Fibroblast of upper back skin (primary cell): ENCODE measurements at regions not wholly inside any gene's neighbourhood (a gene's known extent, or its start where the extent isn't known, plus 50 kb on each side); places are given as distances from the start of the nearest gene placed in this dataset.

ENCODE experiments used
- DNase-seq: peaks from one replicate; pipeline ENCODE4 v3.0.0-alpha.2; 2013

DNA sequence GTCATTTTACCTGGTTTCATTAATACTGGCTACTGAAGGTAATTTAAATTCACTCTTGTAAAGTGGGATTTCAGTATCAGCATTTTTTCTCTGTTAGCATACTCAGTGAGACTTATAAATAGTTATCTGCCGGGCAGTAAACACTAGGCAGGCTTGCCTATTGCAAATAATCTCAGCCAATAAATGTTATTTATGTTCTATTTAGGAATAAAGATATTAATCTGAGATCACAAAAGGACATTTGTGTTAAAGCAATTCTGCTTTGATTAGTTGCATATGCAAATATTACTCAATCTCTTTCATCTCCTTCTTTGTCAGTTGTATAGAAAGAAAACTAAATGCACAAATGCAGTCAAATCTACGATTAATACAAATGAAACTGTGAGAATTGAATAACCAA, 827.8 kb downstream of the TLE4 start:
- DNase-seq, result no peak

DNA sequence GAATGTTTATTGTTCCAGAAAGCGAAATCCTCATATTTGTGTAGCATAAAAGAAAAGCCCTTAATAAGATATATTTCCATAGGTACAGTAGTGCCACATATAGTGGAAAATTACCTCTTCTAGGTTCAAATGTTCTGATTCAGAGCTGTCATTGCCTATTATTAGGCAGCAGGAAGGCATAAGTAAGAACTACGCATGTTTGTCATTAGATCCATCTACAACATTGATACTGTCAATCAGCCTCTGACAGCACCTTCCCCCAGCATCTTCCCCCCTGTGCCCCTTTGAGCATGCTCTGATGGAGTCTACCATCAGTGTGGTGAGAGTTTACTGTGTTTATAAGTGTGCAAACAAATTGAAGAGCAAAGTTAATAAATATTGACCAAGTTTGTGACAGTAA, 816.1 kb downstream of the TLE4 start:
- no peak for DNase-seq

DNA sequence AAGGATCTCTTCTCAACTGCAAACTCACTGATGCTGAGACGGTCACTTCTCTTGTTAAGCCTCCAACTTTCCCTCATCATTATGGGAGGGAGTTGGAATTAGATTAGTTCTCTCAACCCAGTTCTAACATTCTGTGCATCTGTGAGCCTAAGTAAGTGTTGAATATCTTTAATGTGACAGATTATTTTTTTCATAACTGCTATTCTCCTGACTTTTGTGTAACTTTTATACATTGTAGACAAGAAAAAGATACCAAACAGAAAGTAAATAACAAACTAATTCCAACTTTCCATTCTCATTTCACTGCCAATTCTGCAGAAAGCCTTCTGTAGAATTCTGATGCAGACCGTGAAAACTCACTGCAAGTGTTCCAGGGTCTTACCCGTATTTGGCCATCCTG, 813.5 kb downstream of the TLE4 start:
- DNase-seq, result no peak

DNA sequence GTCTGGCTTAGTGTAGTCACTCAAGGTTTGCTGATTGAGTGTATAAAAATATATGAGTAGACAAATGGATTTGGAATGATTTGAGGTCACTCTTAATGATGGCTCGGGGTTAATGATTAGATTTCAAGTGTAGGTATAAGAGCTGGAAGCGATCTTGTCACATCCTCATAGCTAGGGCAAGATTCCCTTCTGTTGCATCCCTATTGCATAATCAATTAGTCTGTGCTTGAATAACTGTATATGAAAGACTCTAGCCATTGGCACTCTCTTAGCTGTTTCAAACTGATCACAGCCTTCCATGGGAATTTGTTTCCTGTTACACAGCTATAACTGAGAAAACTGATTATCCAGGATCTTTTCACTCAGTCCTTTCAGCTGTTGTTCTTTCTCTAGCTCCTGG, 811.6 kb downstream of the TLE4 start:
- no peak for DNase-seq

DNA sequence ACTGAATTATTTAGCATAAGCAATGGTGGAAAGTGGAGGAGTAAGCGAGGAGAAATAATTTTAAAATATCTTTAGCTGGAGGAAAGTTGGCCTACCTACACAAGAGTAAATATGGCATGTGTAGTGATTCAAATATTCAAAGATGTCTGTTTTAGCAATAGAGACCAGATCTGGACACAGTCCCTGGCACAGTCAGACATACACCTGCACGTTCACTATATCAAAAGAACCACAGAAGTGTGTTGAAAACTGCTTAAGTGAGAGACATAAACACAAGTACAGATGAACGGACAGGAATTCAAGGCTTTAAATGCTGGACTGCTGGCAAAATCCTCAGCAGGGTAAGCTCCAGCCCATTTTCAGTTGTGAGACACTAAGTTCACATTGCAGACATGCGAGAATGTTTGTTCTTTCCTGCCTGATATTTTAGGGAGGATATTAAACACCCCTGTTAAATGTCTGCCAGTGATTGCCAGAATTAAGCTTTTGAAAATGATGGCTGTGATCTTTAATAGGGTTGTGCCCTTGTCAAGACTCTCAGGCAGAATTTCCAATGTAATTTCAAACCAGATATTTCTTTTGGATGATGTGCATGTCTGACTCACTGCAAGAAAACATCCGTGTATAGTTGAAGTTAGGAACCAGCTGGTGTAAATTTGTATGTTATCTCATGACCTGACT, 810.6 kb downstream of the TLE4 start:
- DNase-seq, result peak; percentile 6

DNA sequence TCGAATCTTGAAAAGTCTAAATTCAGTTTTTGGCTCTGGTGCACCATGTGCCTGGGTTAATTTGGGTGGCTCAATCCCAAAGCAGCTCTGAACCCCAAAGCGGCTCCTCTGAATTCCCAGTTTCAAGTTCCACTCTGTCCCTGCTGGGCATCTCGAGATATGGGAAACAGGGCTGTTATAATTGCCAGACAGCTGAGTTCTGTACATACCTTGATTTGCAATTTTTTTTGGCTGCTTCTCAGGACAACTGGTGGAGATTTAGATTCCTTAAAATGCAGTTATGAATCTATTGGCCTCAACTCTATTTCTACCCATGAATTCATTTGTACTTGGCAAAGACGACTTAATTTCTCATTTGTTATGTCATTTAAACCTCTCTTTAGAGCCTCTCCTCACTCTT, 808.5 kb downstream of the TLE4 start:
- no peak for DNase-seq

DNA sequence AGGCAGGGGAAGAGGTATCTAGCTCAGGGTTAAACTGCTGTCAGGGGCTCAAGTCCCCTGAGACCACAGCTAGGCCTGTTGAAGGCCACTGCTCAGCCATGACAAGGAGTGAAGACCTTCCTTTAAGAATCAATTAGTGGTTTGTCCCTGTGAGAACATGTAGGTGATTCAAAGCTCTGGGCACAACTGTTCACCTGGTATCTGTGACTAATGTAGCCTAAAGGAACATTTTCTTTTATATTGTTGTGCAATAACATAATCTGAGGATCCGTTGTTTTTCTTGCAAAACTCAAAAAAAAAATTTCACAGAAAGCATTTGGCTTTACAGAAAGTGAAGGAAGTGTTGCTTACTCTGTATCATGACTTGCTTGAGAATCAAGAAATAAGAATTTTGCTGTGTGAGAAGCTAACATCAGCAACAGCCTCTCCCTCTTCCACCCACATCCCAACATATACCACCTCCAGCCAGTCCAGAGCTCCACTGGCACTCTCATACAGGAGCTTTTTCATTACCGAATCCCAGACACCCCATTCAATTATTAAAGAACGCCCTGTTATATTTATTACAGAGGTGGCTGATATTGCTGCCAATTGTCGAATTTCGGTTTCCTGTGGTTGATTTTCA, 807.0 kb downstream of the TLE4 start:
- DNase-seq, result no peak

DNA sequence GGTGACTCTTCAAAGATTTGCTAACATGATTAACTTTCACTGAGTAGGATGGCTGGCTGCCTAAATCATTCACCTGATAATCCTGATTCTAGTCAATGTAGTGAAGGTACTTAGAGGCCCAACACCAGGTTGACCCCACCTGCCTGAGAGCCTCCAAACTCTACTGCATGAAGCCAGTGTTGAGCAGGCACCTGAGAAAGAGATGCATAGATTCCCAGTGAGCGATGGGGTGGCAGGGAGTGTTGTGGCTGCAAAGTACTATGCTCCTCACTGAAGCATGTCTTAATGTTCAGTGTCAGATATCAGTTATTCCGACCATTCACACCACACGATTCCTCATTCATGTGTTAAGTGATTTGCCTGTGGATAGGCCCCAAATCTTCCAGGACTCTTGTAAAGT, 804.4 kb downstream of the TLE4 start:
- DNase-seq, result no peak

DNA sequence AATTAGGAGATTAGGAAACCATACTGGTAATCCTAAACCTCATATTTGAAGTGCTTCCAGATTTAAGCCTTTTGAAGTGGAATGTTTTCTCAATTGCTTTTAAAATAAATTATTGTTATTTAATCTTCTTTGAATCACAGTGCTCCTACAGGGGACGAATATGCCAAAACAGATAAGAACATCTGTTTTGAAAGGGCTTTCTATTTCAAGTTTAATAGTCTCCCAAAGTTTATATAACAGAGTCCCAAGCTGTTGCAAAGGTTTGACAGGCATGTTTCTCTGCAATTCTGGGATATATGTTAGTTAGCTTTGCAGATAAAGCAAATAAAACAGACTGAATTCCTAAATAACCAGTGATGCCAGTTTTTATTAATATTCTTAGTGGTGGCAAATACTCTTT, 803.7 kb downstream of the TLE4 start:
- DNase-seq, result no peak

DNA sequence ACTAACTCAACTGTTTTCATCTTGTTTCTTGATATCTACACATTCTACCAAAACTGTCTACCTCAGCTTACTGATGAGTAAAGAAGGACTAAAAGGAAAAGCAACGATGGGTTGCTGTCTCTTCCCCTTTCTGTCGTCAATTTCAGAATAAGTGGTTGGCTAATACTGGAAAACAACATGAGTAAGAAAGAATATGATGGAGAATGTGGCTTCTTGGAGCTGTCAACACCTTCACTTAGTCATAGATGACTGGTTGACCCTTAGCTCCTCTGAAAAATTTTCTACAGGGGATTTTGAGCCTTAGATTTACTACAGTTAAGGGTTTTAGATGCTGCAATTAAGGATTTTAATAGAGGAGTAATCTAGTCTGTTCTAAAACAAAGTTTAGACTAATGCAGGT, 797.9 kb downstream of the TLE4 start:
- DNase-seq, result peak; percentile 66

DNA sequence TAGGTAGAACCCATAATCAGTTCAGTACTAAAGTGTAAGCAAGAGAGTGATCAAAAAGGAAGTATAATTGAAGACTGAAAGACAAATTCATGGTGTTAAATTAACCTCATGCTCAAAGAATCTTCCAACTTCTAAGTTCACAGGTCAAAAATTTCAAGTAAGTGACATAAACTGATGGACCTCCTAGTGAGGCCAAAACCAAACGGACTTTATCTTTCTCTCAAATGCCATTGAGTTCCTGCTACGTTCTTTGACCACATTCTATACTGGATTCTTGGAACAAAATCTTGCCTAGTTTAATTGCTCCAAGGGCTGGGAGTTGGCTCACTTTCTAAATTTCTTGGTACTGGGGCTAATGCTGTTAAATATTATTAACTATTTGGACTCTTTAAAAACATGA, 794.9 kb downstream of the TLE4 start:
- no peak for DNase-seq

DNA sequence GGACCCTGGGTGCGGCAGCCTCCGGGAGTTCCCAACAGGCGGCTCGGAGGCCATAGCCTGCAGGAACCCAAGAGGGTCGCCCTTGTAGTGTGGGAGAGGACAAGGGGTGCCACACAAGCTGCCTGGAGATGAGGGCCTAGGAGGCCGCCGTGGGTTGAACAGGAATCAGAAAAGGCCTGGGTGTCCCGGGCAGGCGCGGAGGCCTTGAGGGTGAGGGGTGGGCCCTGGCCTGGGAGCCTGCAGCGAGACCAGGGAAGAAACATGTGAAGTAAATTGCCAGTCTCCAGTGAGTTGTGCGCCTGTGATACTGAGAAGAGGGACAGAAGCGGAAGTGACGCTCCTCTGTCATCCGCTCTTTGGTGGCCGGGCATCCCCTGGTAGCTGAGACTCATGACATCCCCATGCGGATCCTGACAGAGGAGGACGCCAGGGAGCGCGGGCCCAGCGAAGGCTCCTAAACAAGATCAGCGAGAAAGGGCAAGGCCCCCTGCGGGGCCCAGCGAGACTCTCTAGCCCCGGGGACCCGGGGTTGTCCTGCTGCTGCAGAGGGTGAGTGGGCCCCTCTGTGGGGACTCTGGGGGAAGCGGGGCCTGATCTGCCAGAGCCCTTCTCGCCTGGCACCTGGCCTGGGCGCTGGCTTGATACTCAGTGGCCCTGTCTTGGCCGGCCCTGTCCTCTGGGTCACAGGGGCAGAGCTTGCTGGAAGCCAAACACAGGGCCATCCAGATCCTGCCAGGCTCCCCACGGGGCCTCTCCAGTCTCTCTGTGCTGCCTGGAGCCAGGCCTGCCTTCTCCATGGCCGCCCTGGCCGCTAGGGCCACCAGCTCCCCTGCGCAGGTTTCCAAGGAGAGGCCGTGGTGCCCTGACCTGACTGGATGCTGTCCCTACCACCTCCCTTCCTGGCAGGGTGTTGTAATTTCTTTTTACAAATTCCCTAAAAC, 788.4 kb downstream of the TLE4 start:
- DNase-seq, result no peak

DNA sequence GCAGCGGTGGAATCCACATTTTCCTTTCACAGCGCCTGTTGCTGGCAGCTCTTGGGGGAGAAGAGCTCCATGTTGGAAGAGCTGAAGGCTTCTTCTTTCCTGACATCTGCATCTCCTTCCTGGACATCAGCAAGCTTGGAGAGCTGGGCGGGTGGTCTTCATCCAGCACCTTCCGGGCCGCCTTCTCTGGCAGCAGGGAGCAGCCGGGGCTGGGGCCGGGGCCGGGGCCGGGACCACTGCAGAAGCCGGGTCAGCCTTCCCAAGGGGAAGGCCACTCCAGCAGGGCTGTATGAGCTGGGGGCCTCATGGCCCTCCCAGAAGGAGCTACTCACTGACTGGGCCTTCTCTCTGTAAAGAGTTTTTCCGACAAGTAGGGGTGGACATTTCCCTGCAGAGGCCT, 787.5 kb downstream of the TLE4 start:
- DNase-seq, result no peak

DNA sequence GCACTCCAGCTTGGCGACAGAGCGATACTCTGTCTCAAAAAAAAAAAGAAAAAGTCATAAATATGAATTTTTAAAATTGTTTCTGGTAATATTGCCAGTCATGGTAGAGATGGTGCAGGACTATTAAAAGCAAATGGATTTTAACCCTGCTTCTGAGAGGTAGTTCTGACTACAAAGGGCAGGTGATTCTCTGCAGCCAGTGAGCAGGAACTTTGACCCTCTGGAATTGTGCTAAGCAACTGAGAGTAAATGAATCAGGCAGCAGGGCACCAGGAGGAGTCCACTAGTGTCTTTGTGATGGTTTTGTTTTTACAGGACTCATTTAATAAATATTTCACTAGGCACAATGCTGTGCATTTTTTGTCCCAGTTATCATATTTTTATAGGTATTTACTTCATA, 781.2 kb downstream of the TLE4 start:
- no peak for DNase-seq

DNA sequence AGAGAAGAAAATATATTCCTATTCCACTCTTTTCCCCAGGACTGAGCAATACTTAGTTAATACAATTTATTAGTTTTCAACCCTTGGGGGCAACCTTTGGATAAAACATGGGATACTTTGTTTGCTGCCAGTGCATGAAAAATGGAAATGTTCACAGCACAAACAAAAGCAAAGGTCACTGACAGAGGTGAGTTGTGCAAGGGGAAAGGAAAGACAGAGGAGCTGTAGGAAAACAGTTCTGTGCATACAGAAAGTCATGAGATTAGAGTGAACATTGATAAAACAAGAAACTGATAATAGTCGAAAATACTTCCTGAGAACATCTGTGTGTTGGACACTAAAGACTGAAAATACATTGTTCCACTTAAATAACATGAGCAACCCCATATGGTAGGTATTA, 779.8 kb downstream of the TLE4 start:
- no peak for DNase-seq

DNA sequence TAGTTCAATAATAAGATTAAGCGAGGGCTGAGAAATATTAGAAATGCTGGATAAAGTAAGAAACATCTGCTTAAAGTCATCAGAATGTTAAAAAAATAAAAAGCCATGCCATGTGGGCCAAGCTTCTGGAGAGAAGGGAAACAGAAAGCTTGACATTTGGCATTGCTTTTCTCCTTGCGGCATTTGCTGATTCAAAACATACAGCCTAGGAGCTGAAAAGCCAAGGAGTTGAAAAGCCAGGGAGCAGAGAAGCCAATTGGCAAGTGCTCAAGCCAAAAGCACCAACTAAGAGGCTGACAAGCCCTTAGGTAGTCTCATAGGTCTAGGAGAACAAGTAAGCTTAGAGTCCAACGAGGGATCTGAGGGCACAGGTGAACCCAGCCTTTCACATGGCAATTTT, 754.3 kb downstream of the TLE4 start:
- no peak for DNase-seq

DNA sequence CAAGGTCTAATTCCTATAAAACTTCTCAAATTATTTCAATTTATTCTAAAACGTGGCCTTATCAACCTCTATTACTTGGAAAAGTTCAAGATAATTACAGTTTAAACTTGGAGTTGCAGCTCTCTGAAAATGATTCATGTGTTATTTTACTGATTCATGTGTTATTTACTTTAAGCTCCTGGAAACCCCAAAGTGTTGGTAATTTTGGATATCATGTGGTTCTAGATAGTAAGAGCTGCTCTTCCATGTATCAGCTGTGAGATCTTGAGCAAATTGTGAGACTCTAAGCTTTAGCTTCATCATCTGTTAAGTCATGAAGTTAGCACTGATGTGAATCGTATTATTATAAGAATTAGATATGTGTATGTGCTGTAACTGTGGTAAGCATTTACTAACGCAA, 749.2 kb downstream of the TLE4 start:
- DNase-seq, result peak; percentile 12

DNA sequence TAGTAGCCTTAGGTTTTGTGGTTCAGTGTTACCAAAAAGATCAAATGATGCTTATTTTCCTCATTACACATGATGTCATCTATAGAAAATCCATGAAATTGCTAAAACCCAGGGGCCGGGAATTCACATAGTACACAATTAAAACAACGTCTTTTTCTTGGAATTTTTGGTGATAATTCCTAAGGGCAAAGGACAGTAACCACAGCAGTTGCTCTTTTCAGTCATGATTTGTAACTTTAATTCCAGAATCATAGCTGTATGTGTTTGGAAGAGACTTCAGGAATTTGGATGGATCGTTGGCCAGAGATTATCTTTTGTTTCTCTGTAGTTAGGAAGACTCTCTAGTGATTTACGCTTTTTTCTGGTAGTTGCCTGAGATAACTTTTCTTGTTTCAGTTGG, 748.7 kb downstream of the TLE4 start:
- DNase-seq, result peak; percentile 9

DNA sequence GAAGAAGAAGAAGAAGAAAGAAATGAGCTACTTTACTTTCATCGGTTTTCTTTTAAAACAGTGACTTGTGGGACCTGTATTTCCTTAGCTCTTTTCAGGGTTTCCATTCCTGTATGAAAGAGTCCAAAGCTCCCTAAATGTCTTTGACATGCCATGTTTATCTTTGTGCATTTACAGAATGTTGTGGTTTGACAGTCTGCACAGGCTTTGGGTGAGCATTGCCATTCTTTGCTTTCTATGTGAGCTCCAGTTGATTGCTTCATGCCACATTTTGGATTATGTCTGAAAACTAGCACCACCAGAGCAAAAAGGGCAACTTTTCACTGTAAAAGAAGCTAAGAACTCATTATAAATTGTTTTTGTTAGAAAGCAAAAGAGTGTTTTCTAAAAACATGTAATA, 733.4 kb downstream of the TLE4 start:
- DNase-seq, result no peak

DNA sequence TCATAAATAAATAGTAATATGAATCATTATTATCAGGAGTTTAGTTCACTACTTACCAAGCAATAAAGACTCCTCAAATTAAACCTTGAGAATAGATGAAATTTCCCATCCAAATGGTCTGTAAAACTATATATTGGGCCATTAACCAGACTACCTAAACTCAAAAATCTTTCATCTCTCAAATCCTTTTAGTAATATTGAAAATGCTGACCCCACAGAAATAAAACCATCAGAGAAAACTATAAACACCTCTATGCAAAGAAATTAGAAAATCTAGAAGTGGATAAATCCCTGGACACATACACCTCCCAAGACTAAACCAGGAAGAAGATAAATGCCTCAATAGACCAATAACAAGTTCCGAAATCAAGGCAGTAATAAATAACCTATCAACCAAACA, 723.2 kb downstream of the TLE4 start:
- no peak for DNase-seq

DNA sequence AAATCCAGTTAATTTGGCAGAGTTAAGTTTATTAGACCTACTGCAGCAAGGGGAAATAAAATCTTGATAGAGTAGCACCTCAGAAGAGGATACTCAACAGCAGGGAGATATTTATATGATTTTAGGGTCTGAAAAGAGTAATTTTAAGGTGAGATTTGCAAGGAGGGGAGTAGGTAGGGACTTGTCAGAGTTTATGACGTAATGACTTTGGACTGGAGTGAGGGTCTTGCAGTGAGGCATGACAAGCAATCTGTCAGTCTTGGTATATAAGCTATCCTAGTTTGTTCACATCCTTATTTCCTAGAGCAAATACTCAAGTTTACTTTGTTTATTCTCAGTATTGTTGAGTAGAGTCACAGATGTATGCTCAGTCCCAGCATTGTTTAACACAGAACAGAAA, 722.6 kb downstream of the TLE4 start:
- no peak for DNase-seq

DNA sequence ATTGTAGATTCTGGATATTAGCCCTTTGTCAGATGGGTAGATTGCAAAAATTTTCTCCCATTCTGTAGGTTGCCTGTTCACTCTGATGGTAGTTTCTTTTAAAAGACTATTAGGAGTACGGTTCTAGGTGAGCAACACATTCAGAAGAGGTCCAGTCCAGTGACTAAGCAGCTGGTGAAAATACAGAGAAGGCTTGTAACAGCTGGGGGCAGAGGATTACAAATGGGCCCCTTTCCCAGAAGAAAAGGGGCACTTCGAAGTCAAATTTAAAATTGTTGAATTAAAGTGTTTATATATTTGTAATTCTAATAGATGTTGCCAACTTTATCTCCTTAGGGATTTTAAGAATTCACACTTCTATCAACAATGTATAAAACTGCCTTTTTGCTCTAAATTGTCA, 720.5 kb downstream of the TLE4 start:
- no peak for DNase-seq

DNA sequence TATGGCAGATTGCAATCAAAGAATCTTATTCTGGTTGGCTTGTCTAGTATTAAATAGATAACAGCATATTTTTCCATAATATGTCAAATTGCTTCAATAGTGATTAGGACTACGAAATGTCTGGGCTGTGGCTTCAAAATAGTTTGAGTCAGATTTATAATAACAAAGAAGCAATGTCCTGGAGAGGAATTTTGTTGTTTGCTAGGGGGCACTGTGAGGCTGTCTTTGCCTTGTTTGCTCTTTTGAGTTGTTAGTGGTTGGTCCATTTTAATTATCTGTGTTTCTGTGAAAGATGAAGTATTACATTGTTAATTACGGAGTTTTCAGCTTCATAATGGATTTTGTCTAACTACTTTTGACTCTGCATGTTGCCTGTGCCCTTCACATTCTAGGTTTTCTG, 713.6 kb downstream of the TLE4 start:
- DNase-seq, result peak; percentile 12

DNA sequence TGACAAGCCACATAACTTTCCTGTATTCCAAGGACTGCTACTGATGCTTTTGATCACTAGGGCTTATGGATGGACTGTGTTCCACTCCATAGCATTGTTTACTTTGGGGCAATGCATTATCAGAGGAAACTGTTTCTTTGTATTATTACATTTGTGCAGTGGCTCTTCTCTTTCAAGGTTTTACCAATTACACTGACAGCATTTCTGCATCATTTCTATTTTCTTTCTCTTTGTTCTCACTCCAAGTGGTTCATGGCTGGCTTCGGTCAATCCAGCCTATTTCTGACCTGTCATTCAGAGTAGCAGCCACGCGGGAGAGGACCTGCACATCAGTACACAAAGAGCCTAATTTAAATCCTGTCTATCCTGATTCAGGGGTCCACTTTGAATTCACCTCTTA, 711.0 kb downstream of the TLE4 start:
- DNase-seq, result no peak
